ENCODE measurements at regions not wholly inside any gene's neighbourhood (a gene's known extent, or its start where the extent isn't known, plus 50 kb on each side); places are given as distances from the start of the nearest gene placed in this dataset.

DNA sequence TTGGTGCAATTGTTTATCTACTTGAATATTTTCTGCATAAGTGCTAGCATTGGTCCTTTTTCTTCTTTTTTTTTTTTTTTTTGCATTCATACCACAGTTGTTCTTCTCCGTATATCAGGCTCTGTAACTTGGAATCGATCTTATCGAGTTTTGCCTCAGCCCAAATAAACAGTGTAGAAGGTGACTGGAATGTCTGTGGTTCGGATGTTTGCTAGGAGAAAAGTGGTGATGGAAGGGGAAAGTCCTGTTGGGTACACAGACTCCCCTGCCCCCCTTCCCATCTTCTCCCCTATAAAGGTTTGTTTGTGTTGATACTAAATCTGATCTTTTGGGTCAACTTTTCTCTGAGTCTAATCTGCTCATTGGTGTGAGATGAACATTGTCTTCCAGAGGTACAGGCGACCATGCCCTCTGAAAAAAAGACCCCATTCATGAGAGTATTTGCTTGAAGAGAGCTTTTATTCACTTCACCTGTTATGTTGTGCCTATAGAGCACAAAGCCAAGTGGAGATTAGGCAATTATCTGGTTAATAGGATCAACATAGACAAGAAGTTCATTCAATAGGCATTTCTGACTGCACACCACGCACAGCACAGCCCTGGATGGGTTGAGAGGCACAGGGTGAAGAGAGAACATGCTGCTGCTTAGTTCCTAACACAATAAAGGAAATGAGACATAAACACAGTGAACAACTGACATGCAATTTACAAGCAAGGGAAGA is 620.0 kb downstream of the PKHD1 start:
- H3K4me3 ChIP-seq (ENCODE audit: low read depth, low read length), result no peak overlapping the region
- H3K27ac ChIP-seq (ENCODE audit: extremely low read depth, low read depth, low read length), result no peak overlapping the region
- H3K4me1 ChIP-seq (ENCODE audit: control insufficient read depth, insufficient read depth, low read length), result no peaks in the 10 kb centered on the region
- TF ChIP-seq ZNF18 (tag by site-specific recombination; IDR thresholded peaks at IDR 0.05) (no peak), ZNF654 (tag by site-specific recombination; IDR thresholded peaks at IDR 0.05; ENCODE audit: low read depth) (no peak), ZNF660 (tag by site-specific recombination; IDR thresholded peaks at IDR 0.05) (no peak), IKZF3 (tag by site-specific recombination; IDR thresholded peaks at IDR 0.05) (no peak), SCRT1 (tag by site-specific recombination; IDR thresholded peaks at IDR 0.05; ENCODE audit: borderline replicate concordance) (no peak), ZNF354C (tag by site-specific recombination; IDR thresholded peaks at IDR 0.05; ENCODE audit: borderline replicate concordance, low read depth) (no peak), ZBTB7A (tag by site-specific recombination; IDR thresholded peaks at IDR 0.05; ENCODE audit: low read depth) (no peak), OVOL3 (tag by site-specific recombination; IDR thresholded peaks at IDR 0.05) (no peak), ZNF555 (tag by site-specific recombination; conservative IDR thresholded peaks at IDR 0.05) (no peak), ZNF133 (tag by site-specific recombination; IDR thresholded peaks at IDR 0.05) (no peak), ZNF341 (tag by site-specific recombination; IDR thresholded peaks at IDR 0.05; ENCODE audit: low read depth) (no peak), ZNF777 (tag by site-specific recombination; IDR thresholded peaks at IDR 0.05; ENCODE audit: borderline replicate concordance) (no peak), MEIS1 (CRISPR knock-in tag; IDR thresholded peaks at IDR 0.05; ENCODE audit: borderline replicate concordance) (no peak), WT1 (tag by site-specific recombination; IDR thresholded peaks at IDR 0.05) (no peak), ZNF596 (tag by site-specific recombination; IDR thresholded peaks at IDR 0.05) (no peak), AEBP2 (tag by site-specific recombination; IDR thresholded peaks at IDR 0.05; ENCODE audit: borderline replicate concordance) (no peak), REPIN1 (tag by site-specific recombination; IDR thresholded peaks at IDR 0.05; ENCODE audit: low read depth) (no peak)
- CTCF ChIA-PET, result no interaction called here
- no peaks in the 10 kb centered on the region for H3K9me3 ChIP-seq (ENCODE audit: control insufficient read depth, insufficient read depth, low read depth, low read length)
- H3K36me3 ChIP-seq (ENCODE audit: control insufficient read depth in 2 of 2, insufficient read depth in 1 of 2, low read length in 2 of 2), result no peaks in the 10 kb centered on the region
- POLR2A ChIA-PET, result no interaction called here

- Histone ChIP-seq H3K36me3 (ENCODE audit: control insufficient read depth in 2 of 2, insufficient read depth in 1 of 2, low read length in 2 of 2) (no peaks in the 10 kb centered on the region), H3K27ac (ENCODE audit: extremely low read depth, low read depth, low read length) (no peak overlapping the region), H3K4me3 (ENCODE audit: low read depth, low read length) (no peak overlapping the region), H3K9me3 (ENCODE audit: control insufficient read depth, insufficient read depth, low read depth, low read length) (no peaks in the 10 kb centered on the region), H3K4me1 (ENCODE audit: control insufficient read depth, insufficient read depth, low read length) (no peaks in the 10 kb centered on the region)
- ChIA-PET POLR2A (no interaction called here), CTCF (no interaction called here)
- TF ChIP-seq ZFP69B (tag by site-specific recombination; IDR thresholded peaks at IDR 0.05) (no peak), ZNF239 (tag by site-specific recombination; IDR thresholded peaks at IDR 0.05) (no peak), ZBTB21 (tag by site-specific recombination; IDR thresholded peaks at IDR 0.05) (no peak), ZNF202 (tag by site-specific recombination; IDR thresholded peaks at IDR 0.05; ENCODE audit: borderline replicate concordance) (no peak), REST (tag by site-specific recombination; IDR thresholded peaks at IDR 0.05) (no peak)
- TF ChIP-seq, protein P1, sequence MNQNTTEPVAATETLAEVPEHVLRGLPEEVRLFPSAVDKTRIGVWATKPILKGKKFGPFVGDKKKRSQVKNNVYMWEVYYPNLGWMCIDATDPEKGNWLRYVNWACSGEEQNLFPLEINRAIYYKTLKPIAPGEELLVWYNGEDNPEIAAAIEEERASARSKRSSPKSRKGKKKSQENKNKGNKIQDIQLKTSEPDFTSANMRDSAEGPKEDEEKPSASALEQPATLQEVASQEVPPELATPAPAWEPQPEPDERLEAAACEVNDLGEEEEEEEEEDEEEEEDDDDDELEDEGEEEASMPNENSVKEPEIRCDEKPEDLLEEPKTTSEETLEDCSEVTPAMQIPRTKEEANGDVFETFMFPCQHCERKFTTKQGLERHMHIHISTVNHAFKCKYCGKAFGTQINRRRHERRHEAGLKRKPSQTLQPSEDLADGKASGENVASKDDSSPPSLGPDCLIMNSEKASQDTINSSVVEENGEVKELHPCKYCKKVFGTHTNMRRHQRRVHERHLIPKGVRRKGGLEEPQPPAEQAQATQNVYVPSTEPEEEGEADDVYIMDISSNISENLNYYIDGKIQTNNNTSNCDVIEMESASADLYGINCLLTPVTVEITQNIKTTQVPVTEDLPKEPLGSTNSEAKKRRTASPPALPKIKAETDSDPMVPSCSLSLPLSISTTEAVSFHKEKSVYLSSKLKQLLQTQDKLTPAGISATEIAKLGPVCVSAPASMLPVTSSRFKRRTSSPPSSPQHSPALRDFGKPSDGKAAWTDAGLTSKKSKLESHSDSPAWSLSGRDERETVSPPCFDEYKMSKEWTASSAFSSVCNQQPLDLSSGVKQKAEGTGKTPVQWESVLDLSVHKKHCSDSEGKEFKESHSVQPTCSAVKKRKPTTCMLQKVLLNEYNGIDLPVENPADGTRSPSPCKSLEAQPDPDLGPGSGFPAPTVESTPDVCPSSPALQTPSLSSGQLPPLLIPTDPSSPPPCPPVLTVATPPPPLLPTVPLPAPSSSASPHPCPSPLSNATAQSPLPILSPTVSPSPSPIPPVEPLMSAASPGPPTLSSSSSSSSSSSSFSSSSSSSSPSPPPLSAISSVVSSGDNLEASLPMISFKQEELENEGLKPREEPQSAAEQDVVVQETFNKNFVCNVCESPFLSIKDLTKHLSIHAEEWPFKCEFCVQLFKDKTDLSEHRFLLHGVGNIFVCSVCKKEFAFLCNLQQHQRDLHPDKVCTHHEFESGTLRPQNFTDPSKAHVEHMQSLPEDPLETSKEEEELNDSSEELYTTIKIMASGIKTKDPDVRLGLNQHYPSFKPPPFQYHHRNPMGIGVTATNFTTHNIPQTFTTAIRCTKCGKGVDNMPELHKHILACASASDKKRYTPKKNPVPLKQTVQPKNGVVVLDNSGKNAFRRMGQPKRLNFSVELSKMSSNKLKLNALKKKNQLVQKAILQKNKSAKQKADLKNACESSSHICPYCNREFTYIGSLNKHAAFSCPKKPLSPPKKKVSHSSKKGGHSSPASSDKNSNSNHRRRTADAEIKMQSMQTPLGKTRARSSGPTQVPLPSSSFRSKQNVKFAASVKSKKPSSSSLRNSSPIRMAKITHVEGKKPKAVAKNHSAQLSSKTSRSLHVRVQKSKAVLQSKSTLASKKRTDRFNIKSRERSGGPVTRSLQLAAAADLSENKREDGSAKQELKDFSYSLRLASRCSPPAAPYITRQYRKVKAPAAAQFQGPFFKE (tag by site-specific recombination; IDR thresholded peaks at IDR 0.05; ENCODE audit: borderline replicate concordance), result no peak
These were observed 618.7 kb downstream of the PKHD1 start for GRCh38 chr6:51468704-51469103.

Measured in HEK293 (cell line).